Erythroblast (primary cell): ENCODE measurements at regions not wholly inside any gene's neighbourhood (a gene's known extent, or its start where the extent isn't known, plus 50 kb on each side); places are given as distances from the start of the nearest gene placed in this dataset.
"Not testable (repeated sequence)": the region's sequence is repeated elsewhere in the genome, so short reads cannot be mapped to it uniquely, and the experiment has no call there.

Experiments
- DNase-seq, 2 experiments: peaks; one replicate each; lab custom pipeline; 2025; lab: John Stamatoyannopoulos, UW
- GATA1 ChIP-seq: IDR thresholded peaks from 2 replicates; pipeline ENCODE4 v1.6.1; 2011; ENCODE audit warnings: low read depth, mild to moderate bottlenecking, control low read depth, low read length, moderate library complexity
- POLR2A ChIP-seq: IDR thresholded peaks from 2 replicates; pipeline ENCODE4 v1.6.1; 2011; ENCODE audit warnings: mild to moderate bottlenecking, low read length

GRCh38 chrX:139324756-139325155 is 205.8 kb upstream of the F9 start:
- TF ChIP-seq GATA1 (no peak), POLR2A (no peak)

GRCh38 chrX:139320661-139321354 is 209.7 kb upstream of the F9 start:
- DNase-seq = not testable (repeated sequence)

More at GRCh38 chrX:139324756-139325155, 205.8 kb upstream of the F9 start:
- no peak for DNase-seq

GRCh38 chrX:139306675-139307074 is 223.9 kb upstream of the F9 start:
- not testable (repeated sequence) for DNase-seq

- DNase-seq = no peak
- TF ChIP-seq GATA1 = no peak
- no peak for TF ChIP-seq POLR2A
These were observed 226.1 kb upstream of the F9 start for GRCh38 chrX:139304471-139304870.

- no peak for DNase-seq
- TF ChIP-seq POLR2A = no peak
These were observed 231.2 kb upstream of the F9 start for GRCh38 chrX:139299309-139299708.

GRCh38 chrX:139298437-139298836 is 232.1 kb upstream of the F9 start:
- TF ChIP-seq POLR2A = no peak
- TF ChIP-seq GATA1 = no peak
- no peak for DNase-seq

GRCh38 chrX:139297638-139298037 is 232.9 kb upstream of the F9 start:
- DNase-seq = no peak
- TF ChIP-seq GATA1 = no peak
- no peak for TF ChIP-seq POLR2A

GRCh38 chrX:139293991-139294390 is 236.5 kb upstream of the F9 start:
- TF ChIP-seq GATA1 = no peak
- no peak for TF ChIP-seq POLR2A
- DNase-seq = no peak

GRCh38 chrX:139290310-139290709 is 240.2 kb upstream of the F9 start:
- DNase-seq = no peak
- TF ChIP-seq POLR2A (no peak), GATA1 (no peak)

- DNase-seq = no peak
- no peak for TF ChIP-seq POLR2A
These were observed 243.2 kb upstream of the F9 start for GRCh38 chrX:139287155-139287924.

- TF ChIP-seq GATA1 = no peak
- TF ChIP-seq POLR2A = no peak
- no peak for DNase-seq
These were observed 244.2 kb upstream of the F9 start for GRCh38 chrX:139286342-139286741.

- DNase-seq = no peak
- no peak for TF ChIP-seq GATA1
- TF ChIP-seq POLR2A = no peak
These were observed 262.7 kb upstream of the F9 start for GRCh38 chrX:139267851-139268250.

GRCh38 chrX:139246295-139246694 is 284.2 kb upstream of the F9 start:
- DNase-seq = no peak

GRCh38 chrX:139237141-139237540 is 293.4 kb upstream of the F9 start:
- no peak for DNase-seq
- TF ChIP-seq POLR2A (no peak), GATA1 (no peak)

More at GRCh38 chrX:139246295-139246694, 284.2 kb upstream of the F9 start:
- no peak for TF ChIP-seq POLR2A
- TF ChIP-seq GATA1 = no peak

GRCh38 chrX:139234898-139235297 is 295.6 kb upstream of the F9 start:
- TF ChIP-seq GATA1 = no peak
- no peak for TF ChIP-seq POLR2A

More at GRCh38 chrX:139234898-139235297, 295.6 kb upstream of the F9 start:
- DNase-seq = no peak
